Psoas muscle (tissue), 7 donors: ENCODE measurements at regions not wholly inside any gene's neighbourhood (a gene's known extent, or its start where the extent isn't known, plus 50 kb on each side); places are given as distances from the start of the nearest gene placed in this dataset.

Source experiments
- ATAC-seq, 4 donors: fragments of 200-7000 bp; cut with Tn5 transposase; one replicate each; pipeline ENCODE4 v1.9.1; 2020; ENCODE audit warnings: moderate library complexity in 3 of 4, mild to moderate bottlenecking in 2 of 4
- DNase-seq, 2 donors: peaks; one replicate each; pipeline ENCODE4 v3.0.0-alpha.2; 2020
- H3K27ac ChIP-seq: fragments of 200-600 bp; one replicate; pipeline ENCODE4 v1.8.0; 2022
- H3K27me3 ChIP-seq, 3 donors: fragments of 200-600 bp in 1 of 3; one replicate each; pipeline versions ENCODE4 v1.6.1 to v1.8.0; 2013 to 2022; ENCODE audit warnings: low read length in 2 of 3, mild to moderate bottlenecking in 2 of 3, moderate library complexity in 1 of 3; ENCODE audit not compliant: insufficient read depth in 3 of 3
- H3K36me3 ChIP-seq, 2 donors: fragments of 200-600 bp in 1 of 2; one replicate each; pipeline versions ENCODE4 v1.6.1 to v1.8.0; 2013 to 2022; ENCODE audit warnings: low read depth in 1 of 2, mild to moderate bottlenecking in 1 of 2, moderate library complexity in 1 of 2; ENCODE audit not compliant: insufficient read depth in 1 of 2
- H3K4me1 ChIP-seq: fragments of 200-600 bp; one replicate; pipeline ENCODE4 v1.8.0; 2022
- H3K4me3 ChIP-seq: fragments of 200-600 bp; one replicate; pipeline ENCODE4 v1.8.0; 2022; ENCODE audit warnings: mild to moderate bottlenecking
- H3K9me3 ChIP-seq: fragments of 200-600 bp; one replicate; pipeline ENCODE4 v1.8.0; 2022
- CTCF ChIP-seq: fragments of 200-600 bp; IDR thresholded peaks from one replicate; pipeline ENCODE4 v1.8.0; 2022; ENCODE audit warnings: antibody characterized with exemption
- WGBS, 3 donors: extraction: QIAGEN DNeasy Blood & Tissue Kit; methylation state at CpG; one replicate each; pipeline versions ENCODE4 v1.1.6 to v1.1.7; 2013; 5-methylcytosine and 5-hydroxymethylcytosine counted together
- intact Hi-C, 2 donors: fragments of 100-400 bp; cut with DNase I; formaldehyde crosslinking; loops; one replicate each; pipeline versions ENCODE4 v1.11.0 to v1.14.2; 2022
- donor health status: healthy with polysubstance abuse.
- donor health status: DM: no; HTN: no; CAD: no; lungs with moderate emphysema.
- donor health status: Bipolar disorder and iron deficiency.
- donor health status: healthy.
- donor health status: DM: yes; HTN: yes; CAD: no.
- donor health status: DM: no; HTN: no; CAD: no.
- donor health status: DM: yes; HTN: yes; CAD: no.

DNA sequence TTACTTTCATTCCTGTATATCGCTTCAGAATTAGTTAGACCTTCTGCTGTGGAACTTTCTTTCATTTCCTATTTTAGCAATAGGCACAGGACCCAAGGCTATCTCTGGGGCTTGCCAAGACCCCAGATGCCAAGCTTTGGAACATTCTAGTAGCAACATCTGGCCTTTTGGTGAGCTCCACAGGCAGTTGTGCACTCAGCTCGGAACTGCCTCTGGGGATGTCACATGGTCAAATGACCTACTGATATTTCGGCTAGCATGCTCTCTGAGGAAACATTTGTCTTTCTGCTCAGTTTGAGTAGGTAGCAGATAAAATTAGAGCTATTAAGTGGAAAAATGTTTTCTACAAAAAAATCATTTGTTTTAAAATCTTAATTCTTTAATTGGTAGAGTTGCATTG, 76.6 kb upstream of the ITGA4 start:
- no peak overlapping the region for H3K27ac ChIP-seq
- DNase-seq = no peak
- no peak for TF ChIP-seq CTCF
- no peaks in the 10 kb centered on the region for H3K4me1 ChIP-seq
- no peak for ATAC-seq
- intact Hi-C loops = no loop called here
- 20 to 29% (median 26%) methylated on average over 3 of the region's 3 CpGs for WGBS, 3 donors
- H3K4me3 ChIP-seq = no peak overlapping the region
- H3K9me3 ChIP-seq = no peaks in the 10 kb centered on the region
- H3K36me3 ChIP-seq = no peaks in the 10 kb centered on the region
- H3K27me3 ChIP-seq = no peaks in the 10 kb centered on the region

DNA sequence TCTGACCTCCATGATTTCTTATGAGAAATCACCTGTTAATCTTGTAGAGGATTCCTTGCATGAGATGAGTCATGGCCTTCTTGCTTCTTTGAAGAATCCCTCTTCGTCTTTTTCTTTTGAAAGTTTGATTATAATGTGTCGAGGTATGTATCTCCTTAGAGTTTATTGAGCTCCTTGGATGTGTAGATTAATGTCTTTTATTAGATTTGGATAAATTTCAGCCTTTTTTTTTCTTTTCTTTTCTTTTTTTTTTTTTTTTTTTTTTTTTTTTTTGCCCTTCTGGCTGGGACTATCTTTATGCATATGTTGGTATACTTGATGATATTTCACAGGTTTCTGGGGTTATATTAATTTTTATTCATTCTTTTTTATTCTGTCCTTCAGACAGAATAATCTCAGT, 72.3 kb upstream of the ITGA4 start:
- H3K9me3 ChIP-seq = no peaks in the 10 kb centered on the region
- no peak for DNase-seq
- no peak overlapping the region for H3K4me3 ChIP-seq
- H3K36me3 ChIP-seq = no peaks in the 10 kb centered on the region
- no peaks in the 10 kb centered on the region for H3K27me3 ChIP-seq
- no peaks in the 10 kb centered on the region for H3K4me1 ChIP-seq
- no peak overlapping the region for H3K27ac ChIP-seq
- ATAC-seq = no peak
- intact Hi-C loops = no loop called here
- WGBS, 3 donors = 93 to 97% (median 94%) methylated on average over 2 of the region's 2 CpGs
- TF ChIP-seq CTCF = no peak

GRCh38 chr2:181389524-181389923, 67.7 kb upstream of the ITGA4 start:
- H3K36me3 ChIP-seq = no peaks in the 10 kb centered on the region
- no peak for TF ChIP-seq CTCF
- H3K9me3 ChIP-seq = no peaks in the 10 kb centered on the region
- no peak overlapping the region for H3K4me3 ChIP-seq
- DNase-seq (no peak), ATAC-seq (no peak)
- no peak overlapping the region for H3K27ac ChIP-seq
- intact Hi-C loops = no loop called here
- H3K27me3 ChIP-seq = no peaks in the 10 kb centered on the region
- 83 to 86% (median 83%) methylated on average over 3 of the region's 3 CpGs for WGBS, 3 donors
- H3K4me1 ChIP-seq = no peaks in the 10 kb centered on the region

GRCh38 chr2:181393472-181393871, 63.7 kb upstream of the ITGA4 start:
- Histone ChIP-seq H3K4me1 (no peaks in the 10 kb centered on the region), H3K27ac (no peak overlapping the region)

More at GRCh38 chr2:181393472-181393871, 63.7 kb upstream of the ITGA4 start:
- TF ChIP-seq CTCF = no peak
- WGBS, 3 donors = 0 to 3% (median 0%) methylated on average over 1 of the region's 1 CpG
- ATAC-seq = no peak
- intact Hi-C loops = no loop called here
- DNase-seq = no peak
- H3K9me3 ChIP-seq = no peaks in the 10 kb centered on the region
- no peaks in the 10 kb centered on the region for H3K36me3 ChIP-seq
- H3K4me3 ChIP-seq = no peak overlapping the region
- H3K27me3 ChIP-seq = no peaks in the 10 kb centered on the region
